GM12878 (cell line): ENCODE measurements at regions not wholly inside any gene's neighbourhood (a gene's known extent, or its start where the extent isn't known, plus 50 kb on each side); places are given as distances from the start of the nearest gene placed in this dataset.

Experiments
- ATAC-seq: fragments of 200-7000 bp; cut with Tn5 transposase; 3 replicates; pipeline ENCODE4 v1.9.1; 2020; ENCODE audit warnings: mild to moderate bottlenecking, moderate library complexity
- BruUV-seq: library from RNA; stranded (reverse); fragments of 400-500 nt; replicated peaks from 2 replicates; lab custom pipeline; 2021; lab: Mats Ljungman, UMichigan
- CTCF ChIA-PET: fragments of 300-600 bp; sonication (Branson Sonifier 250); formaldehyde crosslinking; extraction: SDS; loops from one replicate; lab custom pipeline; 2021; ENCODE audit warnings: inconsistent platforms; lab: Yijun Ruan, JAX
- POLR2A ChIA-PET: fragments of 350-600 bp; formaldehyde crosslinking; extraction: SDS; loops from one replicate; lab custom pipeline; 2021; ENCODE audit warnings: inconsistent platforms; lab: Charles Lee
- RAD21 ChIA-PET: fragments of 300-600 bp; sonication (Branson Sonifier 250); formaldehyde crosslinking; loops from one replicate; lab custom pipeline; 2023; ENCODE audit warnings: antibody characterized with exemption; ENCODE audit not compliant: unreplicated experiment; lab: Charles Lee
- SMC1A ChIA-PET: fragments of 300-600 bp; sonication (Branson Sonifier 250); formaldehyde crosslinking; loops from one replicate; lab custom pipeline; 2023; ENCODE audit not compliant: unreplicated experiment, uncharacterized antibody; lab: Charles Lee
- DNase-seq: peaks from one replicate; pipeline ENCODE4 v3.0.0-alpha.2; 2011; ENCODE audit warnings: low read depth, low spot score
- FAIRE-seq: peaks from 3 replicates; lab custom pipeline; 2011; peaks lifted over from hg19 to GRCh38; lab: Jason Lieb, UNC
- H2AFZ ChIP-seq: 2 replicates; pipeline ENCODE4 v1.6.0; 2011; ENCODE audit warnings: low read depth, low read length, control low read depth; ENCODE audit not compliant: control insufficient read depth
- H3K27ac ChIP-seq: 2 replicates; pipeline ENCODE4 v1.5.1; 2011; ENCODE audit warnings: control low read depth; ENCODE audit not compliant: control insufficient read depth, insufficient read depth
- H3K27me3 ChIP-seq, 2 experiments: replicated peaks in 1 of 2; 2 replicates each; pipeline versions ENCODE4 v1.6.0 to v1.6.1; 2011; ENCODE audit warnings: low read length in 1 of 2; ENCODE audit not compliant: control insufficient read depth in 2 of 2, insufficient read depth in 2 of 2
- H3K36me3 ChIP-seq, 2 experiments: 2 replicates each; pipeline ENCODE4 v1.5.1; 2011; ENCODE audit warnings: low read length in 1 of 2; ENCODE audit not compliant: control insufficient read depth in 2 of 2, insufficient read depth in 2 of 2
- H3K4me1 ChIP-seq: 2 replicates; pipeline ENCODE4 v1.6.1; 2011; ENCODE audit warnings: mild to moderate bottlenecking, low read length, moderate library complexity, mixed read lengths; ENCODE audit not compliant: control insufficient read depth, insufficient read depth
- H3K4me2 ChIP-seq: 2 replicates; pipeline ENCODE4 v1.6.0; 2011; ENCODE audit warnings: control low read depth; ENCODE audit not compliant: control insufficient read depth, insufficient read depth
- H3K4me3 ChIP-seq: fragments of 200-600 bp; sonication (generic); 2 replicates; pipeline ENCODE4 v1.5.1; 2016
- H3K79me2 ChIP-seq: 2 replicates; pipeline ENCODE4 v1.6.0; 2011; ENCODE audit warnings: low read length; ENCODE audit not compliant: control insufficient read depth, insufficient read depth
- H3K9ac ChIP-seq: 2 replicates; pipeline ENCODE4 v1.8.0; 2011; ENCODE audit warnings: low read length, control low read depth, mixed read lengths; ENCODE audit not compliant: control insufficient read depth, insufficient read depth
- H3K9me3 ChIP-seq: replicated peaks from 3 replicates; pipeline ENCODE4 v1.5.1; 2011; ENCODE audit warnings: mild to moderate bottlenecking, low read length; ENCODE audit not compliant: control insufficient read depth, insufficient read depth
- H4K20me1 ChIP-seq: 2 replicates; pipeline ENCODE4 v1.6.0; 2011; ENCODE audit not compliant: control insufficient read depth, insufficient read depth
- CBFB ChIP-seq: IDR thresholded peaks from 2 replicates; pipeline ENCODE4 v1.6.1; 2016; ENCODE audit warnings: antibody characterized with exemption, low read depth
- CBX3 ChIP-seq: fragments of 200-600 bp; sonication (generic); IDR thresholded peaks from 2 replicates; pipeline ENCODE4 v1.6.1; 2016; ENCODE audit warnings: low read depth, borderline replicate concordance
- CHD1 ChIP-seq: IDR thresholded peaks from 2 replicates; pipeline ENCODE4 v1.6.1; 2012; ENCODE audit warnings: low read depth, low read length, improper control_type of control experiment
- EP300 ChIP-seq, 2 experiments: fragments of 150-350 bp in 1 of 2; IDR thresholded peaks; 2 replicates each; pipeline ENCODE4 v1.6.1; 2011 to 2012; ENCODE audit warnings: low read depth in 2 of 2, low read length in 2 of 2, borderline replicate concordance in 1 of 2, improper control_type of control experiment in 1 of 2, inconsistent platforms in 1 of 2; ENCODE audit not compliant: control insufficient read depth in 1 of 2
- EZH2 ChIP-seq: IDR thresholded peaks from 2 replicates; pipeline ENCODE4 v1.6.1; 2012; ENCODE audit warnings: low read depth, mild to moderate bottlenecking, control low read depth, inconsistent platforms, low read length, borderline replicate concordance; ENCODE audit not compliant: control insufficient read depth
- NFYA ChIP-seq: IDR thresholded peaks from 2 replicates; pipeline ENCODE4 v1.6.1; 2011; ENCODE audit warnings: low read depth, mild to moderate bottlenecking, low read length, improper control_type of control experiment, borderline replicate concordance
- NR2C1 ChIP-seq: fragments of 450-650 bp; IDR thresholded peaks from 2 replicates; pipeline ENCODE4 v1.6.1; 2017; ENCODE audit warnings: antibody characterized with exemption, mild to moderate bottlenecking, moderate library complexity
- PKNOX1 ChIP-seq: fragments of 450-650 bp; IDR thresholded peaks from 2 replicates; pipeline ENCODE4 v1.6.1; 2016; ENCODE audit warnings: mild to moderate bottlenecking
- RCOR1 ChIP-seq: conservative IDR thresholded peaks from 2 replicates; pipeline ENCODE4 v1.6.1; 2012; ENCODE audit warnings: low read depth, low read length, improper control_type of control experiment
- SMAD5 ChIP-seq: IDR thresholded peaks from 2 replicates; pipeline ENCODE4 v1.6.1; 2016; ENCODE audit warnings: antibody characterized with exemption, low read depth
- SREBF2 ChIP-seq: IDR thresholded peaks from 2 replicates; pipeline ENCODE4 v1.6.1; 2012; ENCODE audit warnings: mild to moderate bottlenecking, low read length
- SUPT20H ChIP-seq: IDR thresholded peaks from 2 replicates; pipeline ENCODE4 v1.6.1; 2011; ENCODE audit warnings: low read depth, mild to moderate bottlenecking, low read length, moderate library complexity, borderline replicate concordance; ENCODE audit not compliant: control insufficient read depth
- TCF12 ChIP-seq: IDR thresholded peaks from 2 replicates; pipeline ENCODE4 v1.6.1; 2011; ENCODE audit warnings: low read depth, mild to moderate bottlenecking, low read length
- ZSCAN29 ChIP-seq: fragments of 450-650 bp; IDR thresholded peaks from 2 replicates; pipeline ENCODE4 v1.6.1; 2017; ENCODE audit warnings: mild to moderate bottlenecking, moderate library complexity
- WGBS: methylation state at CpG from one replicate; pipeline ENCODE4 v1.1.6; 2016; ENCODE audit warnings: low lambda C conversion rate; ENCODE audit not compliant: insufficient replicate concordance, insufficient coverage; ENCODE audit errors: missing lambda C conversion rate; 5-methylcytosine and 5-hydroxymethylcytosine counted together
- in situ Hi-C: fragments of 300-500 bp; cut with MboI; formaldehyde crosslinking; loops from 9 replicates; pipeline ENCODE4 v1.14.3; 2018; ENCODE audit warnings: mixed read lengths
- intact Hi-C: fragments of 100-400 bp; cut with micrococcal nuclease; formaldehyde crosslinking; loops from one replicate; pipeline ENCODE4 v1.14.2; 2022; ENCODE audit not compliant: unreplicated experiment

DNA sequence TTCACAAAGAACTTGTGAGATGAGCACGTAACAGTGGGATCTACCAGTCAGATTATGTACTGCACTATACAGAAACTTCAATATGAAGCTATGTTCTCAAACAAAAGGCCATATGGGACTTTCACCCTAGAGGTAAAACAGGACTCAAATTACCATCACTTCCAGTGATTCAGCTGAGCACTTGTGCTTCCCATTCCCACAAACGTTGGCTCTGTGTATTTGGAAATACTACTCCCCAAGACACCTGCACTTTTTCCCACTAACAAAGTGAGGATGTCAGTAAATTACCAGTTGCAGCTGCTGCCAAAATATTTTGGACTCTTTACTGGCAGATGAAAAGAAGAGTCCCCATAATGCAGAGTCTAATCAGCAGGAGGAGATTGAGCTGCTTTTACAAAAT is 1570.1 kb downstream of the SI start:
- in situ Hi-C loops = no loop called here
- POLR2A ChIA-PET = no interaction called here
- Histone ChIP-seq H3K27me3 (no peaks in the 10 kb centered on the region), H3K36me3 (no peaks in the 10 kb centered on the region), H3K4me3 (no peak overlapping the region), H3K9me3 (no peaks in the 10 kb centered on the region), H3K4me2 (no peak overlapping the region), H3K27ac (no peak overlapping the region), H3K4me1 (no peaks in the 10 kb centered on the region), H3K9ac (no peak overlapping the region), H3K79me2 (no peaks in the 10 kb centered on the region), H2AFZ (no peak overlapping the region), H4K20me1 (no peaks in the 10 kb centered on the region)
- no TSS peak for BruUV-seq
- CTCF ChIA-PET = interaction anchor here (1.0 kb wide), 1 partner anchor 18 kb away, joined by 4 read pairs; no protein-coding TSS in a partner anchor
- DNase-seq (no peak), FAIRE-seq (no peak), ATAC-seq (no peak)
- WGBS = 0% methylated on average over 2 of the region's 2 CpGs
- TF ChIP-seq EZH2 = no peak
- no peak for TF ChIP-seq PKNOX1
- no peak for TF ChIP-seq NR2C1
- TF ChIP-seq SREBF2 = no peak
- no peak for TF ChIP-seq CHD1
- TF ChIP-seq EP300 (IDR thresholded peaks at IDR 0.05; ENCODE audit: borderline replicate concordance in 1 of 2, control insufficient read depth in 1 of 2, low read depth in 2 of 2, low read length in 2 of 2) = no peak
- TF ChIP-seq TCF12 = no peak
- TF ChIP-seq RCOR1 = no peak
- TF ChIP-seq ZSCAN29 = no peak
- no peak for TF ChIP-seq CBX3
- no peak for TF ChIP-seq CBFB
- no peak for TF ChIP-seq SUPT20H
- no peak for TF ChIP-seq NFYA
- TF ChIP-seq SMAD5 = no peak
- intact Hi-C loops = no loop called here
- RAD21 ChIA-PET = no interaction called here
- SMC1A ChIA-PET = no interaction called here
